Pancreas (tissue), 10 donors: ENCODE measurements at regions not wholly inside any gene's neighbourhood (a gene's known extent, or its start where the extent isn't known, plus 50 kb on each side); places are given as distances from the start of the nearest gene placed in this dataset.

ENCODE experiments used
- ATAC-seq, 4 donors: fragments of 200-7000 bp; cut with Tn5 transposase; one replicate each; pipeline versions ENCODE4 v1.8.0 to v1.9.1; 2020; ENCODE audit warnings: mild to moderate bottlenecking in 4 of 4, moderate library complexity in 4 of 4
- DNase-seq, 6 donors: peaks; one replicate each; pipeline ENCODE4 v3.0.0-alpha.2; 2020
- FAIRE-seq: peaks from 2 replicates; lab custom pipeline; 2012; peaks lifted over from hg19 to GRCh38; lab: Jason Lieb, UNC
- H3K27ac ChIP-seq, 4 donors: fragments of 200-600 bp; sonication (generic); 1 replicate in 3 of 4; 2 replicates in 1 of 4; pipeline versions ENCODE4 v1.5.0 to v1.8.0; 2020
- H3K27me3 ChIP-seq, 4 donors: fragments of 200-600 bp; one replicate each; pipeline ENCODE4 v1.8.0; 2021
- H3K36me3 ChIP-seq, 3 donors: fragments of 200-600 bp; sonication (generic) in 1 of 3; one replicate each; pipeline versions ENCODE4 v1.5.0 to v1.8.0; 2020 to 2021
- H3K4me1 ChIP-seq, 3 donors: fragments of 200-600 bp; one replicate each; pipeline ENCODE4 v1.8.0; 2021
- H3K4me3 ChIP-seq, 4 donors: fragments of 200-600 bp; sonication (generic) in 2 of 4; one replicate each; pipeline versions ENCODE4 v1.5.0 to v1.8.0; 2020 to 2021
- H3K9me3 ChIP-seq, 4 donors: fragments of 200-600 bp; one replicate each; pipeline ENCODE4 v1.8.0; 2021
- WGBS, 2 donors: extraction: QIAGEN DNeasy Blood & Tissue Kit; methylation state at CpG; one replicate each; pipeline ENCODE4 v1.1.7; 2013; 5-methylcytosine and 5-hydroxymethylcytosine counted together
- intact Hi-C, 3 donors: fragments of 100-400 bp; cut with DNase I; formaldehyde crosslinking; loops; one replicate each; pipeline versions ENCODE4 v1.11.1 to v1.14.2; 2022
- TF ChIP-seq, protein P1 (sequence below), 4 donors: fragments of 200-600 bp; sonication (generic) in 3 of 4; IDR thresholded peaks; one replicate each; pipeline versions ENCODE4 v1.5.0 to v1.8.0; 2021; ENCODE audit warnings: antibody characterized with exemption in 4 of 4
- donor health status: healthy with polysubstance abuse.
- donor health status: DM: no; HTN: no; CAD: no; lungs with moderate emphysema.
- donor health status: DM: no; HTN: no; CAD: no.
- donor health status: control.
- donor health status: control.
- donor health status: Bipolar disorder and iron deficiency.
- donor health status: DM: yes; HTN: yes; CAD: no.
- donor health status: DM: no; HTN: no; CAD: no.
- donor health status: DM: no; HTN: no; CAD: no.
- donor health status: DM: yes; HTN: yes; CAD: no.

DNA sequence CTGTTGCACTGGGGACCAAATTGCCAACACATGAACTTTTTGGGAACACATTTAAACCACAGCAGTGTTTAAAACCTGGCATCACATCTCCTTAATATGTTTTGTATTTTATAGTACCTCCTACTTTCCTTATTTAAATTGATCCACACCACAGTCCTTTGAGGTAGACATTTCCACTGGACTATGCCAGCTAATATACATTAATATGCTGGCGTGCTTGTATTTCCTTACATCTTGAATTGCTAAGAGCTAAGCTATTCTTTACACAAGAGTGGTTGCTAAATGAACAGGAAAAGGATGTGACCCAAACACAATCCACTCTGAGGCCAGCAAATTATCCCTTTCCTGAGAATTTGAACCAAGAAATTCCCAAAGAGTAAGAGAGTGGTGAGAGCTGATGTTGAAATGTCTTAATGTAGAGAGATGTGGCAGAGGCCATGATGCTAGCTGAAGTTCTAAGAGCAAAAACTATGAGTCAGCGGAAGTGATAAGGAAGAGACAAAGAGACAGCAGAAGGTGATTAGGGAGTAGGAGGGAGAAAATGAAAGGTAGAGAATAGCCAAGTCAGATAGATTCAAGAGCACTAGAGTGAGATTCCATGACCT is 131.2 kb downstream of the CD47 start:
- Histone ChIP-seq H3K4me3 (no peak overlapping the region), H3K36me3 (no peaks in the 10 kb centered on the region), H3K4me1 (peaks cover 0 to 26% (median 9%) of the 10 kb centered on the region in 3 donors), H3K27ac (no peak overlapping the region), H3K9me3 (no peaks in the 10 kb centered on the region), H3K27me3 (no peaks in the 10 kb centered on the region)
- no peak for ATAC-seq
- no peak for FAIRE-seq
- TF ChIP-seq, protein P1, sequence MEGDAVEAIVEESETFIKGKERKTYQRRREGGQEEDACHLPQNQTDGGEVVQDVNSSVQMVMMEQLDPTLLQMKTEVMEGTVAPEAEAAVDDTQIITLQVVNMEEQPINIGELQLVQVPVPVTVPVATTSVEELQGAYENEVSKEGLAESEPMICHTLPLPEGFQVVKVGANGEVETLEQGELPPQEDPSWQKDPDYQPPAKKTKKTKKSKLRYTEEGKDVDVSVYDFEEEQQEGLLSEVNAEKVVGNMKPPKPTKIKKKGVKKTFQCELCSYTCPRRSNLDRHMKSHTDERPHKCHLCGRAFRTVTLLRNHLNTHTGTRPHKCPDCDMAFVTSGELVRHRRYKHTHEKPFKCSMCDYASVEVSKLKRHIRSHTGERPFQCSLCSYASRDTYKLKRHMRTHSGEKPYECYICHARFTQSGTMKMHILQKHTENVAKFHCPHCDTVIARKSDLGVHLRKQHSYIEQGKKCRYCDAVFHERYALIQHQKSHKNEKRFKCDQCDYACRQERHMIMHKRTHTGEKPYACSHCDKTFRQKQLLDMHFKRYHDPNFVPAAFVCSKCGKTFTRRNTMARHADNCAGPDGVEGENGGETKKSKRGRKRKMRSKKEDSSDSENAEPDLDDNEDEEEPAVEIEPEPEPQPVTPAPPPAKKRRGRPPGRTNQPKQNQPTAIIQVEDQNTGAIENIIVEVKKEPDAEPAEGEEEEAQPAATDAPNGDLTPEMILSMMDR (IDR thresholded peaks at IDR 0.05) = no peak
- no peak for DNase-seq
- 45 to 99% methylated on average over 2 of the region's 2 CpGs for WGBS, 2 donors
- intact Hi-C loops = no loop called here

DNA sequence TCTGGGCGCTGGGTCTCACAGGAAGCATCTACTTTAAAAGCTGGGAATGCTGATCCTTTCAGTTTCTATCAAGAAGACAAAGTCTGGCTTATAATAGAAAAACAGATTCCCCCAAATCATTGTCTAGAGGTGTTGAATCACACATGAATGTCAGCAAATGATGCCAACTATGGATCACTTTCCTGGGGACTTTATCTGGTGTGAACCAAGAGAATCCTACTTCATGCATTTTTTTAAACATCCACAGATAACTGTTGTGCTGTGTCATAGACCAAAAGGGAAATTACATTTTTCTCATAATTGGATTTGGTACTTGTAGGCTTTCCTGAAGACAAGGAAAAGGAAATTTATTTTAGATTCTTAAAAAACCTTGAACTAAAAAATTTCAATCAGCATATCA is 132.7 kb downstream of the CD47 start:
- Histone ChIP-seq H3K27me3 (no peaks in the 10 kb centered on the region), H3K4me3 (no peak overlapping the region), H3K9me3 (no peaks in the 10 kb centered on the region), H3K36me3 (no peaks in the 10 kb centered on the region), H3K27ac (no peak overlapping the region), H3K4me1 (peaks cover 0 to 26% (median 9%) of the 10 kb centered on the region in 3 donors)
- 78 to 81% methylated on average over 1 of the region's 1 CpG for WGBS, 2 donors
- ATAC-seq (no peak), FAIRE-seq (no peak), DNase-seq (no peak)
- intact Hi-C loops = no loop called here
- TF ChIP-seq, protein P1 (IDR thresholded peaks at IDR 0.05) = no peak

DNA sequence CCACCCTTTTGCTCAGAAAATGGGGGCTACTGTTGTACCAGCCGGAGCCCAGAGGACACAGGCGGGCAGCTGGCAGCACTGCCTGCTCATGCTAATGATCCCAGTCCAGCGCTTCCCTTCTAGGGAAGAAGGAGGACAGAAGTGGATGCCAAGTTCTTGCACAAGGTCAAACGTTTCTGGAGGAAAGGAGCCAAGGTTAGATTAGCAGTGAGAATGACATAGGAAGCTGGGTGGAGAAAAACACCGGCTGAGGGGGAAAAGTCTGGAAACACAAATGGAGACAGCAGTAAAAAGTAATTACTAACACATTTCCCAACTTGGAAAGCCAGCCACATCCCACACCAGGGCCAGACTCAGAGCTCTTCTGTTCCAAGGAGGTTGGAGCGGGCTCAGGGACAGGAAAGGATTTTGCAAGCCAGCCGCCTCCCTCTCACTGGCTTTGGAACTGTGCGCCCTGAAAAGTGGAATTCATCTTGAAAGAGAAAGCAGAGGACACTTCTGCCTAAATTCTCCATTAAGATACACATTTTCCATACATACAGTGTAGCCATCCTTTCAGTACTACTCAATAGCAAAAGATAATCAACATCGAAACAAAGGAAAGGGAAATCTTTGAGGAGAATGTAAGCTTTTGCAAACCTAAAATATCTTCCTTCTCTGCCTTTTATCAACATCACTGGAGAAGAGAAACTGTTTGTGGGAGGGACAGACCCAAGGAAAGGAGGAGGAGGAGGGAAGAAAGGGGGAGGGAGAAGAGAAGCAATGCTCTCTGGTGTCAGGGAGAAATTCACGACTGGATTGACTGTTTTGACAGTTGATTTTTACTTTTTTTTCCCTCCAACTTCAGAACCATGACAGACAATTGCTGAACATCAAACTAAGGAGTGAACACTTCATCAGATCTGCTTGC is 133.6 kb downstream of the CD47 start:
- TF ChIP-seq, protein P1 (IDR thresholded peaks at IDR 0.05) = no peak
- no peak for FAIRE-seq
- 42 to 45% methylated on average over 10 of the region's 10 CpGs for WGBS, 2 donors
- peak overlapping the region in 2 of 4 donors; percentile 33 to 50 for H3K27ac ChIP-seq
- H3K4me3 ChIP-seq = no peak overlapping the region
- no peaks in the 10 kb centered on the region for H3K27me3 ChIP-seq
- no peaks in the 10 kb centered on the region for H3K9me3 ChIP-seq
- DNase-seq = peak in 4 of 6 donors; percentile 19 to 58 (median 38)
- ATAC-seq = peak; percentile 60 to 92 (median 88)
- intact Hi-C loops = no loop called here
- no peaks in the 10 kb centered on the region for H3K36me3 ChIP-seq
- H3K4me1 ChIP-seq = peaks cover 0 to 22% (median 9%) of the 10 kb centered on the region in 3 donors

DNA sequence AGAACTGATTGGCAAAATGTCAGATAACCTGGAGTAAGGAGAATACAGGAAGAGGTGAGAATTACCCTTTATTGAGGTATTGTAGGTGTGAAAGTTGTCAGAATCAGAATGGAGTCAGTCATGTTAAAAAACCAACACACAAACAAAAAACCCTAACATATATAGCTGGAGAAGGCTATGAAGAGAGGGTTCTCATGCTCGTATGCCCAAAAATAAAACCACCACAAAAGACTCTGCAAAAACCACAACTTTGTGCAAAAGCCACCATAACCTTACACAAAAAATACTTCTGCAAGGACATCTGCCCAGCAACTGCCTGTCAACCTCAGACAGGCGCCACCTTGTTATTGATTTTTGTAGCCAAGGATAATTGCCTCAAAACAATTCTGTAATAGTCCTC is 136.0 kb downstream of the CD47 start:
- TF ChIP-seq, protein P1 (IDR thresholded peaks at IDR 0.05) = no peak
- no peaks in the 10 kb centered on the region for H3K27me3 ChIP-seq
- no peaks in the 10 kb centered on the region for H3K36me3 ChIP-seq
- FAIRE-seq = no peak
- H3K9me3 ChIP-seq = no peaks in the 10 kb centered on the region
- no peak for ATAC-seq
- no peak overlapping the region for H3K4me3 ChIP-seq
- no peak for DNase-seq
- peaks cover 0 to 18% (median 9%) of the 10 kb centered on the region in 3 donors for H3K4me1 ChIP-seq
- WGBS, 2 donors = 51 to 62% methylated on average over 2 of the region's 2 CpGs
- H3K27ac ChIP-seq = no peak overlapping the region
- intact Hi-C loops = no loop called here
